Muscle layer of colon (tissue), 2 donors: ENCODE measurements at regions not wholly inside any gene's neighbourhood (a gene's known extent, or its start where the extent isn't known, plus 50 kb on each side); places are given as distances from the start of the nearest gene placed in this dataset.
"Not testable (repeated sequence)": the region's sequence is repeated elsewhere in the genome, so short reads cannot be mapped to it uniquely, and the experiment has no call there.

ENCODE experiments used
- H3K27ac ChIP-seq: one replicate; pipeline ENCODE4 v1.7.0; 2013; ENCODE audit warnings: low read depth, mild to moderate bottlenecking, low read length, moderate library complexity
- H3K27me3 ChIP-seq, 2 donors: one replicate each; pipeline ENCODE4 v1.7.0; 2013; ENCODE audit warnings: low read length in 2 of 2, mild to moderate bottlenecking in 2 of 2; ENCODE audit not compliant: insufficient read depth in 2 of 2, control insufficient read depth in 1 of 2
- H3K36me3 ChIP-seq: one replicate; pipeline ENCODE4 v1.7.0; 2013; ENCODE audit warnings: mild to moderate bottlenecking, low read length; ENCODE audit not compliant: insufficient read depth
- H3K4me1 ChIP-seq: one replicate; pipeline ENCODE4 v1.7.0; 2013; ENCODE audit warnings: mild to moderate bottlenecking, low read length; ENCODE audit not compliant: insufficient read depth
- H3K4me3 ChIP-seq, 2 donors: one replicate each; pipeline ENCODE4 v1.7.0; 2013; ENCODE audit warnings: low read length in 2 of 2, low read depth in 1 of 2, mild to moderate bottlenecking in 1 of 2, moderate library complexity in 1 of 2
- H3K9ac ChIP-seq: one replicate; pipeline ENCODE4 v1.7.0; 2013; ENCODE audit warnings: low read length
- H3K9me3 ChIP-seq: one replicate; pipeline ENCODE4 v1.7.0; 2013; ENCODE audit warnings: mild to moderate bottlenecking, low read length
- donor health status: abdominal sarcoma.
- donor health status: Adenocarcinoma of cecum.

DNA sequence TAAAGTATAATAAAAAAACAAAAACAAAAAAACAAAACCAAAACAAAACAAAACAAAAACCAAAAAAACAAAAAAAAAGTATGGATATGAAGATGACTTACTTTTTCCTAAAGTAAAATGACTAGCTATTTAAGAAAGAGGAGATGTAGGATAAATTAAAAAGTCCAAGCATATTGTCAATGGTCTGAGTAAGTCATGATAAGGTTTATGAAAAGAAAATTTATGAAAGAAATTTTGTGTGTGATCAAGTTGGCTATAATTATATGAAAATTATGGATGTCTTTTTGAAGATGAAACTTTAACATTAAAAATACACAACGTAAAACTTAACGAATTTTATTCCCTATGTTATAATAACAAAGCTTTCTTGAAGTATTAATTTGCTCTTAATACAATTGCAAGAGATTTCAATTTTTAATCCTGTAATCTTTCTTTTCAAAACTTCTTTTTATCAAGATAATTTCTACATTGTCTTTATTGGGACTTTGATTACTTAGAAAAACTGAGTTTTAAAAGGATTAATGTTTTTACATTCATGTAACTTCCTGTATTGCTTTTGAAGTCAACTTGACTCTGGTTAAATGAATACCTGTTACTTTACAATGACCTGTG is 200.9 kb upstream of the IVNS1ABP start:
- no peaks in the 10 kb centered on the region for H3K4me1 ChIP-seq
- H3K27me3 ChIP-seq: no peaks in the 10 kb centered on the region
- H3K27ac ChIP-seq: no peak overlapping the region
- no peak overlapping the region for H3K4me3 ChIP-seq
- no peaks in the 10 kb centered on the region for H3K9me3 ChIP-seq
- no peaks in the 10 kb centered on the region for H3K36me3 ChIP-seq
- H3K9ac ChIP-seq: no peak overlapping the region

DNA sequence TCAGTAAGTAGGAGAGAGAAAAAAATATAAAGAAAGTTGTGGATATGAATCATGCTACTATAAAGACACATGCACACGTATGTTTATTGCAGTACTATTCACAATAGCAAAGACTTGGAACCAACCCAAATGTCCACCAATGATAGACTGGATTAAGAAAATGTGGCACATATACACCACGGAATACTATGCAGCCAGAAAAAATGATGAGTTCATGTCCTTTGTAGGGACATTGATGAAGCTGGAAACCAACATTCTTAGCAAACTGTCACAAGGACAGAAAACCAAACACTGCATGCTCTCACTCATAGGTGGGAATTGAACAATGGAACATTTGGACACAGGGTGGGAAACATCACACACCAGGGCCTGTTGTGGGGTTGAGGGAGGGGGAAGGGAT is 200.3 kb upstream of the IVNS1ABP start:
- H3K36me3 ChIP-seq, H3K27ac ChIP-seq, H3K27me3 ChIP-seq, H3K9ac ChIP-seq, H3K4me3 ChIP-seq, H3K4me1 ChIP-seq, H3K9me3 ChIP-seq: not testable (repeated sequence)

DNA sequence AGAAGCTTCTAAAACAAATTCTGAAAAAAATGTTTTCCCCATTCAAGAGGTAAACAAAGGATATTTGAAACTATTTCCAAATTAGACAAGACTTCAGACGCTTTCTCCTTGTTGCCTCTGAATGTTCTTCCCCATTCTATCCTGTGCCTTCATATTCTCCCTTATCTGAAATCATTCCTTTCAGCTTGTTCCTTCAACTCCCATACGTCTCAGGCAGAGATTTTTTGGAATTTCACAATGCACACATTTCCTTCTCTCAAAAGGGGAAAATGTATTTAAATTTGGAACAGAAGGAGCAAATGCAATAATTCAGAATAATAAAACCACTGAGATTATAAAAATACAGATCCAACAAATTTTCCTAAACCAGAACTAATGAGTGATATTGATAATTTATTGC is 198.7 kb upstream of the IVNS1ABP start:
- Histone ChIP-seq H3K27ac (no peak overlapping the region), H3K4me1 (no peaks in the 10 kb centered on the region), H3K4me3 (no peak overlapping the region), H3K36me3 (no peaks in the 10 kb centered on the region), H3K9ac (no peak overlapping the region), H3K9me3 (no peaks in the 10 kb centered on the region), H3K27me3 (no peaks in the 10 kb centered on the region)

DNA sequence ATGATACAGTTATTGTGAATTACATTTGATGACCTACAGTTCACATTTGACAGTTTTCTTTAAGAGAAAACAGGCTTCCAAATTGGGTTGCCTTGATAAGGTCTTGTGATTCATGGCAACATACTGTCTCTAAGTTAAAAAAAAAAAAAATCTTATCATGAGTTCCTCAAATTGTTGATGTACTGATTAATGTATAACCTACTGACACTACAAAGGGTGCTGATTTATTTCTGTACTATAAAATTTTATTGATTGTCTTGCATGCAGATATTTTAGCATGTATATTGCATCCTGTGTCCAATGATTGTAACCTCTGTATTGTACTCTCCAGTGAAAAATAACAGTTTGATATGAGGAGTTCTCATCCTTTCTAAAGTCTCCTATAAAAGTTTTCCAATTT is 197.3 kb upstream of the IVNS1ABP start:
- Histone ChIP-seq H3K36me3 (no peaks in the 10 kb centered on the region), H3K9ac (no peak overlapping the region), H3K4me1 (no peaks in the 10 kb centered on the region), H3K9me3 (no peaks in the 10 kb centered on the region), H3K27me3 (no peaks in the 10 kb centered on the region), H3K27ac (no peak overlapping the region), H3K4me3 (no peak overlapping the region)

DNA sequence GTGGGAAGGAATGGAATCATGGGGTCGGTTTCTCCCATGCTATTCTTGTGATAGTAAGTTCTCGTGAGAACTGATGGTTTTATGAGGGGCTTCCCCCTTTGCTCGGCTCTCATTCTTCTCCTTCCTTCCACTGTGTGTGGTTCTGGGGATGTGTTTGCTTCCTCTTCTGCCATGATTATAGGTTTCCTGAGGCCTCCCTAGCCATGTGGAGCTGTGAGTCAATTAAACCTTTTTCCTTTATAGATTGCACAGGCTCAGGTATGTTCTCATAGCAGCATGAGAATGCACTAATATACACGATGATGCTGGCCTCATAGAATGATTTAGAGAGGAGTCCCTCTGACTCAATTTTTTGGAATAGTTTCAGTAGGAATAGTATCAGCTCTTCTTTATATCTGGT is 195.4 kb upstream of the IVNS1ABP start:
- Histone ChIP-seq H3K27me3 (no peaks in the 10 kb centered on the region), H3K9me3 (no peaks in the 10 kb centered on the region), H3K9ac (no peak overlapping the region), H3K36me3 (no peaks in the 10 kb centered on the region), H3K4me3 (no peak overlapping the region), H3K27ac (no peak overlapping the region), H3K4me1 (no peaks in the 10 kb centered on the region)

DNA sequence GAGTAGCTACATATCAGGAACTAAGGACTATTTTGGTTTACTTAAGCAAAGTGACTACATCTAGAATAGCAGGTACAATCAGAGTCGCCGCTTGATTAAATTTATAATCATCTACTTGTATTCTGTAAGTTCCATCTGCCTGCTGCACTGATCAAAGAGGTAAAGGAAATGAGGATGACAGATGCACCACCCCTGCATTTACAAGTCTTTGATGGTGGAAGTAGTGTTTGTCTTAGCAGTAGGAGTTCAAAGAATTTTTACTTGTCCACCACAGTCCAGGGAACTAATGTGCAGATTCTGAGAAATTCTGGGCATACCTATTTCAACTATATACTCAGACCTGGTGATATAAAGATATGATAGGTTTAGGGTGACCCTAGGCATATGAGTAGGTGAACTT is 184.1 kb upstream of the IVNS1ABP start:
- no peak overlapping the region for H3K9ac ChIP-seq
- H3K4me3 ChIP-seq: no peak overlapping the region
- no peaks in the 10 kb centered on the region for H3K4me1 ChIP-seq
- no peaks in the 10 kb centered on the region for H3K36me3 ChIP-seq
- no peak overlapping the region for H3K27ac ChIP-seq
- H3K27me3 ChIP-seq: no peaks in the 10 kb centered on the region
- no peaks in the 10 kb centered on the region for H3K9me3 ChIP-seq

DNA sequence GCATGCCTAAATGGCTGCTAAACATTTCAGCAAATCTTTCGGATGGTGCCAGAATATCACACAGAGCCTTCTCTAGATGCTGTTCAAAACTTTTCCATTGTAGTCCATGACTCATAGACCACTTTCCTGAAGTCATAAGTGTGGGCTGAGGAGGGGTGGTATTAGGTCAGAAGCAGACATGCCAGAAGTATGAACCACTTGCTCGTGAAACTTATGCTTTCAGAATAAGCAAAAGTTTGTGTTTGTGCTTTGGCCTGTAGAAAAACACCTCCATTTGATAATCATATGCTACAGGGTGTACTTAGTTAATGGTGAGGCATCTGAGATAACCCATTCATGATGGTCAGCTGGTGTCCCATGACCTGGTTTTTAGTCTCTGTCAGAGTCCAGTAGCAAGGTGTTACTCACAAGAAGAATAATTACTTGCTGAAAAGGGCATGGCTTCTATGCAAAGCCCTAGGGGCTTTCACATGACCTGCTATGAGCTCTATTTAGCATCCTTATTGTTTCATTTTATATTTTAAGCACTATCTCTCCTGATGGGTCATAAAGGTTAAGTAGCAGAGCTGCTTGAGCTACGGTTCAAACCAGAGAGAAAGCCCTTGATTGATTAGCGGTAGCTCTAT is 183.1 kb upstream of the IVNS1ABP start:
- Histone ChIP-seq H3K36me3 (no peaks in the 10 kb centered on the region), H3K9me3 (no peaks in the 10 kb centered on the region), H3K27me3 (no peaks in the 10 kb centered on the region), H3K4me3 (no peak overlapping the region), H3K9ac (no peak overlapping the region), H3K27ac (no peak overlapping the region), H3K4me1 (no peaks in the 10 kb centered on the region)

DNA sequence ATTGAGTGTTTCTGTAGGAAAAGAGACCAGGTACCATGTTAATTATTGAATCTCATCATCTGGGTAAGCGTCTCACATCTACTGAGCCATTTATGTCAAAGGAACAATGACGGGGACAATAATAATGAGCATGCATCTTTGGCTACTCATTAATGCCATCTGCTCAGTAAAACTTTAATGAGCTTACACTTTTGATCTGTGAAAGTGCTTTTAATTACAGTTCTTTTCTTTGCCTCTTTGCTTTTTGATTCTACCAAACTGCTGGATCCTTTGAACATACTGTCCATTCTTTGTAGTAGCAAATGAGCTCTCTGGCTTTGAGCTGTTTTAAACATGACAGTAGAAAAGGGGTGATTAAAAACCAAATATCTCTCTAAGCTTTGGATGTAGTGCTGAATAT is 181.2 kb upstream of the IVNS1ABP start:
- Histone ChIP-seq H3K9ac (no peak overlapping the region), H3K4me1 (no peaks in the 10 kb centered on the region), H3K27ac (no peak overlapping the region), H3K36me3 (no peaks in the 10 kb centered on the region), H3K27me3 (no peaks in the 10 kb centered on the region), H3K9me3 (no peaks in the 10 kb centered on the region), H3K4me3 (no peak overlapping the region)

DNA sequence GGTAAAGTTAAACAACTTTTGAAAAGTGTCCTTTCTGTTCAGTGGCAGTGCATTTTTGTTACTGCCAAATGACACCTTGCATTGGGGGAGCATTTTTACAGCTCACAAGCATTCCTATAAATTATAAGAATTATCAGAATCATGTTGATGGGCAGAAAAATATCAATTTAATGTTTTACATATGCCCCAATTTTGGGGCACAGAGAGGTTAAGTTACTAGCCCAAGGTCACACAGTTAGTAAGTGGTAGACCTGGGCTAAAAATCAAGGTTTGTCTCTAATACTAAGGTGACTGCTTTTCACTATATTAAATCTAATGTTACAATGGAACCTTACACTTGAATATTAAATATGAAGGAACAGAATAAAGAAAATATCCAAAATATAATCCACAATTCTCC is 180.1 kb upstream of the IVNS1ABP start:
- Histone ChIP-seq H3K9ac (no peak overlapping the region), H3K9me3 (no peaks in the 10 kb centered on the region), H3K27ac (no peak overlapping the region), H3K4me3 (no peak overlapping the region), H3K4me1 (no peaks in the 10 kb centered on the region), H3K27me3 (no peaks in the 10 kb centered on the region), H3K36me3 (no peaks in the 10 kb centered on the region)

DNA sequence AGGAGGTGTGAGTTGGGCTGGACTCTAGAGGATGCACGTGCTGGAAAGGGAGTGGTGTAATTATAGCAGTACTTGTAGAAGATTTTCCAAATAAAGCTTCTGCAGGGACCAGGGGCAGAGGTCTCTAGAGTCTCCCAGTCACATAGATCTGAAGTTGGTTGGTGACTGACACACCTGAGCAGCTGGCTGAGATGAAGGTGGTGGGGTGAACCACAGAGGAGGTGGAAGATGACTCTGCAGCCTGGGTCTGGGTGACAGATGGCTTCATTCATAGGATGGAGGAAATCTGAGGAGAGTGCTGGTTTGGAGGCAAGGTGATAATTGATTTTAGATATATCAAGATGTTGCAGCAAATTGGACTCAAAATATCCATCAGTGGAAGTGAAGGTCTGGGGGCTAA is 178.9 kb upstream of the IVNS1ABP start:
- Histone ChIP-seq H3K27ac (no peak overlapping the region), H3K4me3 (no peak overlapping the region), H3K27me3 (no peaks in the 10 kb centered on the region), H3K4me1 (no peaks in the 10 kb centered on the region), H3K9me3 (no peaks in the 10 kb centered on the region), H3K9ac (no peak overlapping the region), H3K36me3 (no peaks in the 10 kb centered on the region)

DNA sequence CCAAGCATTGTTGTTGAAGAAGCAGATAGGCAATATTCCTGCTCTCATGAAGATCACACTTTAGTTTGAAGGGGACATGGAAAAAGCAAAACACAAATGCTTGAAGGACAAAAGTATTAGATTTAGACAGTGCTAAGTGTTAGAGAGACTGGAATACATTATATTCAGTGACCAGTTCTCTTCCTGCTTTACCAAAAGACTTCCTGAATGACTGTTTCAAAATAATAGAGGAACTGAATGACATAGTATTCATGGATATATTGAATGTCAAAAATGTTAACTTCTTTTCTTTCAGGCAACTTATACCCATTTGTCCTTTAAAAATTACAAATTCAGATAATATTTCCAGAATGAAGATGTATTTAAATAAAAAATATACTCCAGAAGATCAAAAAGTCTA is 178.0 kb upstream of the IVNS1ABP start:
- Histone ChIP-seq H3K27ac (no peak overlapping the region), H3K36me3 (no peaks in the 10 kb centered on the region), H3K9ac (no peak overlapping the region), H3K4me1 (no peaks in the 10 kb centered on the region), H3K9me3 (no peaks in the 10 kb centered on the region), H3K4me3 (no peak overlapping the region), H3K27me3 (no peaks in the 10 kb centered on the region)

DNA sequence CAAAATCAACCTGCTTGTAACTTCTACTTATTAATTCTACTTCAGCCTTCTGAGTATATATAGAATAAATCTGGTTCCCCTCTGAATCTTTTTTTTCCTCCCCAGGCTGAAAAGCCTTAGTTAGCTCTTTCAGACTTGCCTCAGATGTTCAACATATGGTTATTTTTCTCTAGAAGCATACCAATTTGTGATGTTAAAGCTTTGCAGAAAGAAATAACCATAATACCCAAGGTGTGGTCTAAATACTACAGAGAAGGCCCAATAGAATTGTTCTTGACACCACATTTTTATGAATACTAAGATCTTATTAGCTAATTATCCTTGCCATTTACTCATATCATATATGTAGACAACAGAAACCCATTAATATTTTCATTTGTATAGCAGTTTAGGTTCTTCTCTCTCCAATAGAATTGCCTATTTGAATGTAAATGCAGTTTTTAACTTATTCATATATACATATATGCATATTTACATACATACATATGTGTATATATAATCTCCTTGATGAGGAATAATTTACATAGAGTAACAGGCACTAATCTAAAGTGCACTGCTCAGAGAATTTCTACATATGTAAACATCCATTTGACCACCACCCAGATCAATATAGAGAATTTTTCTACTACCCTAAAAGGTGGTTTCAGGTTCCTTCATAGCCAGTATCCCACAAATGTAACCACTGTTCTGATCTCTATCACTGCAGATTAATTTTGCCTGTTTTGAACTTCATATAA is 175.2 kb upstream of the IVNS1ABP start:
- Histone ChIP-seq H3K27ac (no peak overlapping the region), H3K27me3 (no peaks in the 10 kb centered on the region), H3K4me3 (no peak overlapping the region), H3K9ac (no peak overlapping the region), H3K9me3 (no peaks in the 10 kb centered on the region), H3K4me1 (no peaks in the 10 kb centered on the region), H3K36me3 (no peaks in the 10 kb centered on the region)
